Ishikawa (cell line): ENCODE measurements at regions not wholly inside any gene's neighbourhood (a gene's known extent, or its start where the extent isn't known, plus 50 kb on each side); places are given as distances from the start of the nearest gene placed in this dataset.

Experiments used
- CEBPB ChIP-seq: IDR thresholded peaks from 2 replicates; pipeline ENCODE4 v1.6.1; 2012
- CREB1 ChIP-seq: IDR thresholded peaks from 2 replicates; pipeline ENCODE4 v1.6.1; 2012; ENCODE audit warnings: low read depth
- EGR1 ChIP-seq: IDR thresholded peaks from 2 replicates; pipeline ENCODE4 v1.6.1; 2012
- EP300 ChIP-seq: IDR thresholded peaks from 2 replicates; pipeline ENCODE4 v1.6.1; 2012; ENCODE audit warnings: borderline replicate concordance
- FOXM1 ChIP-seq: IDR thresholded peaks from 2 replicates; pipeline ENCODE4 v1.6.1; 2012; ENCODE audit warnings: low read depth, borderline replicate concordance
- NFIC ChIP-seq: IDR thresholded peaks from 2 replicates; pipeline ENCODE4 v1.6.1; 2012
- RAD21 ChIP-seq: IDR thresholded peaks from 2 replicates; pipeline ENCODE4 v1.6.1; 2012; ENCODE audit warnings: low read depth
- TAF1 ChIP-seq: IDR thresholded peaks from 2 replicates; pipeline ENCODE4 v1.6.1; 2012; ENCODE audit warnings: low read depth, mild to moderate bottlenecking
- TCF12 ChIP-seq: IDR thresholded peaks from 2 replicates; pipeline ENCODE4 v1.6.1; 2012; ENCODE audit warnings: low read depth
- TEAD4 ChIP-seq: IDR thresholded peaks from 2 replicates; pipeline ENCODE4 v1.6.1; 2012
- YY1 ChIP-seq: IDR thresholded peaks from 2 replicates; pipeline ENCODE4 v1.6.1; 2012; ENCODE audit warnings: low read depth
- ZBTB7A ChIP-seq: IDR thresholded peaks from 2 replicates; pipeline ENCODE4 v1.6.1; 2012; ENCODE audit warnings: low read depth
- TF ChIP-seq, protein P1 (sequence below): IDR thresholded peaks from 2 replicates; pipeline ENCODE4 v1.6.1; 2012
- TF ChIP-seq, protein P2 (sequence below): IDR thresholded peaks from 2 replicates; pipeline ENCODE4 v1.6.1; 2012
- TF ChIP-seq, protein P3 (sequence below): IDR thresholded peaks from 2 replicates; pipeline ENCODE4 v1.6.1; 2012; ENCODE audit warnings: low read depth, mild to moderate bottlenecking

DNA sequence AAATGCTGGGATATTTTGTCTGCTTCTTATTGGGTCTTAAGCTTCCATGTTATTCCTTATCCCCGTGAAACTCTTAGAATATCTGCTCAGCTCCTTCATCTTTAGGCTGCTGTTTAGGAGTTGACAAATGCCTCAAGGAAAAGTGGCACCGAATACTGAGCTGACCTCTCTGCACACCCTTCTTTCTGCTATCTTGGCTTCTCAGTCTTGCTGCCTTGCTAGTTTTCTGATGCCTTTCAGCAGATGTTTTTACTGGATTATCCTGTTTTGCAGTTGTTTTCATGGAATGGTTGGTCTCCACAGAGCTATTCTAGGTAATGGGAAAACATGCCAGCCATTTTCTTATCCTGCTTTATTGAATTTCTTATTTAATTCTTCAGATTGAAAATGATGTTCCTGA lies 86.3 kb downstream of the GYPE start:
- TF ChIP-seq NFIC, result no peak
- TF ChIP-seq TAF1, result no peak
- no peak for TF ChIP-seq RAD21
- TF ChIP-seq CEBPB, result no peak
- no peak for TF ChIP-seq EP300
- no peak for TF ChIP-seq YY1
- no peak for TF ChIP-seq TEAD4
- TF ChIP-seq, protein P1, sequence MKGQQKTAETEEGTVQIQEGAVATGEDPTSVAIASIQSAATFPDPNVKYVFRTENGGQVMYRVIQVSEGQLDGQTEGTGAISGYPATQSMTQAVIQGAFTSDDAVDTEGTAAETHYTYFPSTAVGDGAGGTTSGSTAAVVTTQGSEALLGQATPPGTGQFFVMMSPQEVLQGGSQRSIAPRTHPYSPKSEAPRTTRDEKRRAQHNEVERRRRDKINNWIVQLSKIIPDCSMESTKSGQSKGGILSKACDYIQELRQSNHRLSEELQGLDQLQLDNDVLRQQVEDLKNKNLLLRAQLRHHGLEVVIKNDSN, result no peak
- TF ChIP-seq, protein P2, sequence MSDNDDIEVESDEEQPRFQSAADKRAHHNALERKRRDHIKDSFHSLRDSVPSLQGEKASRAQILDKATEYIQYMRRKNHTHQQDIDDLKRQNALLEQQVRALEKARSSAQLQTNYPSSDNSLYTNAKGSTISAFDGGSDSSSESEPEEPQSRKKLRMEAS, result no peak
- TF ChIP-seq FOXM1, result no peak
- TF ChIP-seq CREB1, result no peak
- TF ChIP-seq ZBTB7A, result no peak
- TF ChIP-seq, protein P3, sequence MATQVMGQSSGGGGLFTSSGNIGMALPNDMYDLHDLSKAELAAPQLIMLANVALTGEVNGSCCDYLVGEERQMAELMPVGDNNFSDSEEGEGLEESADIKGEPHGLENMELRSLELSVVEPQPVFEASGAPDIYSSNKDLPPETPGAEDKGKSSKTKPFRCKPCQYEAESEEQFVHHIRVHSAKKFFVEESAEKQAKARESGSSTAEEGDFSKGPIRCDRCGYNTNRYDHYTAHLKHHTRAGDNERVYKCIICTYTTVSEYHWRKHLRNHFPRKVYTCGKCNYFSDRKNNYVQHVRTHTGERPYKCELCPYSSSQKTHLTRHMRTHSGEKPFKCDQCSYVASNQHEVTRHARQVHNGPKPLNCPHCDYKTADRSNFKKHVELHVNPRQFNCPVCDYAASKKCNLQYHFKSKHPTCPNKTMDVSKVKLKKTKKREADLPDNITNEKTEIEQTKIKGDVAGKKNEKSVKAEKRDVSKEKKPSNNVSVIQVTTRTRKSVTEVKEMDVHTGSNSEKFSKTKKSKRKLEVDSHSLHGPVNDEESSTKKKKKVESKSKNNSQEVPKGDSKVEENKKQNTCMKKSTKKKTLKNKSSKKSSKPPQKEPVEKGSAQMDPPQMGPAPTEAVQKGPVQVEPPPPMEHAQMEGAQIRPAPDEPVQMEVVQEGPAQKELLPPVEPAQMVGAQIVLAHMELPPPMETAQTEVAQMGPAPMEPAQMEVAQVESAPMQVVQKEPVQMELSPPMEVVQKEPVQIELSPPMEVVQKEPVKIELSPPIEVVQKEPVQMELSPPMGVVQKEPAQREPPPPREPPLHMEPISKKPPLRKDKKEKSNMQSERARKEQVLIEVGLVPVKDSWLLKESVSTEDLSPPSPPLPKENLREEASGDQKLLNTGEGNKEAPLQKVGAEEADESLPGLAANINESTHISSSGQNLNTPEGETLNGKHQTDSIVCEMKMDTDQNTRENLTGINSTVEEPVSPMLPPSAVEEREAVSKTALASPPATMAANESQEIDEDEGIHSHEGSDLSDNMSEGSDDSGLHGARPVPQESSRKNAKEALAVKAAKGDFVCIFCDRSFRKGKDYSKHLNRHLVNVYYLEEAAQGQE, result no peak
- TF ChIP-seq EGR1, result no peak
- no peak for TF ChIP-seq TCF12

DNA sequence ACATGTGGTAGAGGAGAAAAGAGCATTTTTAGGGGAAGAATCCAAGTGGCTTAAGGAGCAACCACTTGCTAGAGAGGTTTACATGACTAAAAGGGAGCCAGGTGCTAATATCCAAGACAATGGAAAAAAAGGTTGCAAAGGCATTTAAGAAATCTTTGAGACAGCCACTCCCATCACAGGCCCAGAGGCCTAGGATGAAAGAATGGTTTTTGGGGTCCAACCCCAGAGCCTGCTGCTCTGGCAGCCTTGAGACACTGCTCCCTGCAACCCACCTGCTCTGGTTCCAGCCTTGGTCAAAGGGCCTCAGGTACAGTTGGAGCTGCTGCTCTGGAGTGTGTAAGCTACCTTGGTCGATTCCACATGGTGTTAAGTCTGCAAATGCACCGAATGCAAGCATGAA lies 84.1 kb upstream of the FREM3 start:
- TF ChIP-seq CEBPB, result no peak
- no peak for TF ChIP-seq ZBTB7A

DNA sequence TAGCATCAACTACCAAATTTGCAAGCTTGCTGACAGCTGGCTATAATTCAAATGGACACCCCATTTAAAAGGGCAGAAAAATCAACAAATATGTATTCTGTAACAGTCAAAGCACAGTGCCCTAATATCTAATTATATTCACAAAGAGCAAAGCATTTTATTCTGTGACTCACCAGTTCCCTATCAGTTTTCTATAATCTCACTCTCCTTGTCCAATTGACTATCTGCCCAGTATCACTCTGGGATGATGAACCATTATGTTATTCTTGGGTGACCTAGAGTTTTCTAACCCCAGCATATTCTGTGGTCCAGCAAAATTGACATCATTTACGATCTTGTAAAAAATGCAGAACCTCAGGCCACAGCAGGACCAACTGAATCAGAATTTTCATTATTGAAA lies 82.0 kb upstream of the FREM3 start:
- TF ChIP-seq RAD21 (no peak), EP300 (no peak), CREB1 (no peak), FOXM1 (no peak), CEBPB (no peak), NFIC (no peak)
- TF ChIP-seq, protein P3, result no peak

DNA sequence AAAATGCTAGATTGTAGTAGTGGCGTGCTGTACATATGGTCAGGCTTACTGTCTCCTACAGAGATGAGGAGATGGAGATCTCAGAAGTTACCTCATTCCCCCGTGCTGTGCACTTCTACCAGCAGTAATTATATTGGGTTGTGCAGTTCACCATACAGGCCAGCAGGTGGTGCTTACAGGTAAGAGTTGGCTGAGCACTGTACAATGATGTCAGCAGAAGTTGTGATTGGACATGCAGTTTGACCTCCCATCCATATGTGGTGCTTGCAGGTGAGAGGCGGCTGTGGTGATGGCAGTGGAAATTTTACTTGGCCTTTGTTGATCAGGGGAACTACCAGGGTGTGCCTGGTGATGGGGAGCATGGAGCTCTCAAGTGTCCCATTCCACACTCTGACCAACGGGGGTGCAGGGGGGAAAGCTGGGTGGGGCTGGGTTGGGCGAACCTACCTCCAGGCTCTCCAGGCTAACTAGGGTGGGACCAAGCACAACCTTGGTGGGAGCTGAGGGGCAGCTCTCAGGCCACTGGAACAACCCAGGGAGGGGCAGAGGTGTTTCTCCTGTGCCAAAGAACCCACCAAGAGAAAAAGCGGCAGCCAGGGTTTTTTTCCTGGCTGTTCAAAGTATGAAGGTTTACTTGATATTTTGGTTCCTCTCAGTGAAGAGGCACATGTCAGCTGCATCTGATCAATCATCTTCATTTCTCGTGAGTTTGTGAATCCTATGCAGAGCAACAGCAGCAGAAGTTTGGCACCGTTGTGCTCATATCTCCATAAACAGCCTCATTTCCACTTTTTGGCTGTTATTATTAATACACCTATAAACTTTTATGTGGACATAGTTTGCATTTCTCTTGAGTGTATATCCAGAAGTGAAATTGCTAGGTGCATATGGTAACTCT lies 73.8 kb upstream of the FREM3 start:
- TF ChIP-seq TAF1, result no peak
- peak; percentile 94 for TF ChIP-seq RAD21
- TF ChIP-seq CEBPB, result no peak

DNA sequence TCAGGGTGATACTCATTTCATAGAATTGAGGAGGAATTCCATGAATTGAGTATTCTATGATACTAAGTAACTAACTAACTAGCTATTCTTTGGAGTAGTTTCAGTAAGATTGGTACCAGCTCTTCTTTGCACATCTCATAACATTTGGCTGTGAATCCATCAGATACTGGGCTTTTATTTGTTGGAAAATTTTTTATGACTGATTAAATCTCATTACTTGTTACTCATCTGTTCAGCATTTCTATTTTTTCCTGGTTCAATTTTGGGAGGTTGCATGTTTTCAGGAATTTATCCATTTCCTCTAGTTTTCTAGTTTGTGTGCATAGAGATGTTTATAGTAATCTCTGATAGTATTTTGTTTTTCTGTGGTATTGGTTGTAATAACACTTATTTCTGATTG lies 70.8 kb upstream of the FREM3 start:
- TF ChIP-seq, protein P2, result no peak
- no peak for TF ChIP-seq TCF12
- no peak for TF ChIP-seq EGR1
- TF ChIP-seq NFIC, result no peak
- TF ChIP-seq, protein P3, result no peak
- TF ChIP-seq EP300, result no peak
